ENCODE measurements at regions not wholly inside any gene's neighbourhood (a gene's known extent, or its start where the extent isn't known, plus 50 kb on each side); places are given as distances from the start of the nearest gene placed in this dataset.

DNA sequence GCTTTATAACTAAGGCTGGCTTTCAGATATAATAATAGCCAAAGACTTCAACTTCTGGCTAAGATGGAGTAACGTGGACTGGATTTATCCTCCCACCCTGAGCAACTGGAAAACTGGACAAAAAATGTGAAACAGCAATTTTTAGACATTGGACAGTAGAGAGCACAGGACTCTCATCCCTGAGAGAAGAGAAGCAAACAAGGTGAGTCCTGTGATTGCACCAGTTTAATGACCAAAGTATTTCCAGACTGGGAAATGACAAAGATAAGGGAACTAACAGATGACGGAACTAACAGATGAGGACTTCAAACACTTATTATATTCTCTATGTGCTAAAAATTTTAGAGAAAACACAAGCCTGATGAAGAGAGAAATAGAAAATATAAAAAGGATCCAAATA is 175.7 kb upstream of the SLC25A13 start:
- Mint-ChIP-seq H3K27ac (no peak overlapping the region), H3K4me1 (ENCODE audit: low read depth) (peaks cover 25% of the 10 kb centered on the region), H3K4me3 (no peak overlapping the region), H3K36me3 (ENCODE audit: low read depth) (peaks cover 3% of the 10 kb centered on the region), H3K9me3 (peaks cover 4% of the 10 kb centered on the region), H3K27me3 (ENCODE audit: low read depth) (peaks cover 5% of the 10 kb centered on the region)
- no peak for DNase-seq (ENCODE audit: low spot score)

DNA sequence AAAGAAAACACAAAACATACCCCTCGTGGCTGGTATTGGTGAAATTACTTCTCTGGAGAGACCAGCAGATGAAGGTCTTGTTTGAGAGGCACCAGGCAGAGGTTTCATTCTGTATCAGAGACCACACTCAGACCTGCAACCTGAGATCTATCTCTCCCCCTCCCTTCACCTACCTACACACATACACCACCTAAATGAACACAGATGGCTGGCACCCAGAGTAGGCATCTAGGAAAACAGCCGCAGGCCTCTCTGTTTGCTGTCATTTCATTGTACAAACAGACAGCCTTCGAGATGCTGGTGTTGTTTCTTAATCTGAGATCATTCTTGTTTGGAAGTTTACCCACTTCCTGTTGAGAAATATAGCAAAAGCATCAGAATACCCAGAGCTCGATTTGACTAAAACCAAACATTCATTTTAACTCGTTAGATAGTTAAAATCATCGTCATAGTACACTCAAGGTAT is 173.9 kb upstream of the SLC25A13 start:
- H3K4me1 Mint-ChIP-seq (ENCODE audit: low read depth) = peaks cover 32% of the 10 kb centered on the region
- DNase-seq (ENCODE audit: low spot score) = peak; percentile 59
- peak overlapping the region; percentile 90 for H3K27ac Mint-ChIP-seq
- H3K27me3 Mint-ChIP-seq (ENCODE audit: low read depth) = peaks cover 5% of the 10 kb centered on the region
- peak overlapping the region; percentile 55 for H3K4me3 Mint-ChIP-seq
- peaks cover 3% of the 10 kb centered on the region for H3K36me3 Mint-ChIP-seq (ENCODE audit: low read depth)
- peaks cover 4% of the 10 kb centered on the region for H3K9me3 Mint-ChIP-seq

DNA sequence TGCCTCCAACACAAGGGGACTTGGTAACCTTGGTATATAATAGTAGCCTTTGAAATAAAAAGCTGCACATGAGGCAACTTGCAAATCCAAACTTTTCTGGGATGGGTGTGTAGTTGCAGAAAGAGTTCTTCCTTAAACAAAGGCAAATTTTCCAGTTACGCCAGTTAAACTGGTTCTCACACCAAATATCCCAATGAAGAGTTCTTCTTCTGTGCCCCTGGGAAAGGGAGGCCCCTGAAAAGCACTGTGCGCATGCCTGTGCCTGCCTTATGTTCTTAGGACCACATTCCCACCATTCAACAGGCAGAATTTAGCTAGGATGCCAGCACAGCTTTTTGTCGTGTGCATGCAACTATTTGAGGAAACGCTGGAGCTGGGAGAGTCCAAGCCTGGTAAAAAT is 164.8 kb upstream of the SLC25A13 start:
- H3K9me3 Mint-ChIP-seq = no peaks in the 10 kb centered on the region
- no peaks in the 10 kb centered on the region for H3K27me3 Mint-ChIP-seq (ENCODE audit: low read depth)
- no peak overlapping the region for H3K4me3 Mint-ChIP-seq
- no peak overlapping the region for H3K27ac Mint-ChIP-seq
- DNase-seq (ENCODE audit: low spot score) = no peak
- H3K4me1 Mint-ChIP-seq (ENCODE audit: low read depth) = peaks cover 13% of the 10 kb centered on the region
- peaks cover 1% of the 10 kb centered on the region for H3K36me3 Mint-ChIP-seq (ENCODE audit: low read depth)

DNA sequence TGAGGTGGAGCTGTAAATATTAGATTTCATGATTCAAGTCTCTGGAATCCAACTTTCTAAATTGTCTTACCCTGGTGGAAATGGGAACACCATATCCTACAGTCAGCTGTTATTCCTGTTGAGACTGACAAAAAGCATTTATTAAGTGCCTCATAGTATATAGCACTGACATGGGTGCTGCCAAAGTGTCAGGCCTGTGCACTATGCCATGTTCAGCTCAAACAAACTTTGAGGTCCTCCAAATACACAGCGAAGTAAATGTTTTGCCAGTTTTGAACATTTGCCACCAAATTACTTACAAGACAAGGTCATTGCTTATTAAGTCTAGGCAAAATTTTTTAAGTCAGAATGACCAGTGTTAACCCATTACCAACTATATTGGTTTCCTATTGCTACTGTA is 162.9 kb upstream of the SLC25A13 start:
- Mint-ChIP-seq H3K9me3 (no peaks in the 10 kb centered on the region), H3K4me3 (no peak overlapping the region), H3K27me3 (ENCODE audit: low read depth) (no peaks in the 10 kb centered on the region), H3K27ac (peak overlapping the region; percentile 4), H3K36me3 (ENCODE audit: low read depth) (peaks cover 1% of the 10 kb centered on the region), H3K4me1 (ENCODE audit: low read depth) (peaks cover 10% of the 10 kb centered on the region)
- no peak for DNase-seq (ENCODE audit: low spot score)

DNA sequence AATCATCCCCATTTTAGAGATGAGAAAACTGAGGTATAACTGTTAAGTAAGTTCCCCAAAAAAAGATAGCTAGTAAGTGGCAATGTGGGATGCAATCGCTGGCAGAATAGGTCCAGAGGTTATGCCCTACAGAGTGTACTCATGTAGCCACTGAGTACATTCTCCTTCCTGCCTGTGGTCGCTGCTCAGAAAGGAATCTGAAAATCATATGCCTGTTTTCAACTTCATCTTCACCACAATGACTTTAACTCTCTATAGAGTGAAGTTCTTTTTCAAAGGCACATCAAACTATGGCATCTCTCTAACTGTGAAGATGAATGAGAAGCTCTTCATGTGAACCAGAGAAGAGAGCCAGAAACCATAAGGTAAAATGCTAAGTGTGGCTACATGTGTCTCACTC is 162.2 kb upstream of the SLC25A13 start:
- H3K4me3 Mint-ChIP-seq = no peak overlapping the region
- peak; percentile 14 for DNase-seq (ENCODE audit: low spot score)
- no peaks in the 10 kb centered on the region for H3K27me3 Mint-ChIP-seq (ENCODE audit: low read depth)

DNA sequence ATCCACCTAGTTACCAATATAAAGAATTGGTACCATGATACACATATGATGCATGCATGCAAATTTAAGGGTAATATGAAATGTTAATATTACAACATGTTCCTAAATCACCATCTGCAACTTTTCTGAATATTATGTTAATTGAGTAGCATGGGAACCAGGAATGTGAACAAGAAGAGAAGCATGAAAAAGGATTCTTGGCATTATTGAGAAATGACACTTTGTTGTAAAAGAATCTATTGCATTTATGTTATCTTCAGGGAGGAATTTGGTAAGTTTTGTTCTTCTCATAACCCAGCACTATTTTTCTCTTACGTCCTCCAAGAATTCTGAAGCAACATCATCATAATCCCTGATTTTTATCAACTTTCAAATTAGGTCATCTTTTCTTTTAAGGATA is 159.9 kb upstream of the SLC25A13 start:
- H3K4me3 Mint-ChIP-seq = no peak overlapping the region
- no peak for DNase-seq (ENCODE audit: low spot score)
- H3K36me3 Mint-ChIP-seq (ENCODE audit: low read depth) = peaks cover 6% of the 10 kb centered on the region
- peaks cover 4% of the 10 kb centered on the region for H3K9me3 Mint-ChIP-seq
- no peak overlapping the region for H3K27ac Mint-ChIP-seq
- H3K4me1 Mint-ChIP-seq (ENCODE audit: low read depth) = peaks cover 21% of the 10 kb centered on the region
- peaks cover 1% of the 10 kb centered on the region for H3K27me3 Mint-ChIP-seq (ENCODE audit: low read depth)

More for the DNA sequence above, 162.2 kb upstream of the SLC25A13 start:
- Mint-ChIP-seq H3K4me1 (ENCODE audit: low read depth) (peaks cover 14% of the 10 kb centered on the region), H3K36me3 (ENCODE audit: low read depth) (peaks cover 2% of the 10 kb centered on the region), H3K27ac (no peak overlapping the region), H3K9me3 (no peaks in the 10 kb centered on the region)

DNA sequence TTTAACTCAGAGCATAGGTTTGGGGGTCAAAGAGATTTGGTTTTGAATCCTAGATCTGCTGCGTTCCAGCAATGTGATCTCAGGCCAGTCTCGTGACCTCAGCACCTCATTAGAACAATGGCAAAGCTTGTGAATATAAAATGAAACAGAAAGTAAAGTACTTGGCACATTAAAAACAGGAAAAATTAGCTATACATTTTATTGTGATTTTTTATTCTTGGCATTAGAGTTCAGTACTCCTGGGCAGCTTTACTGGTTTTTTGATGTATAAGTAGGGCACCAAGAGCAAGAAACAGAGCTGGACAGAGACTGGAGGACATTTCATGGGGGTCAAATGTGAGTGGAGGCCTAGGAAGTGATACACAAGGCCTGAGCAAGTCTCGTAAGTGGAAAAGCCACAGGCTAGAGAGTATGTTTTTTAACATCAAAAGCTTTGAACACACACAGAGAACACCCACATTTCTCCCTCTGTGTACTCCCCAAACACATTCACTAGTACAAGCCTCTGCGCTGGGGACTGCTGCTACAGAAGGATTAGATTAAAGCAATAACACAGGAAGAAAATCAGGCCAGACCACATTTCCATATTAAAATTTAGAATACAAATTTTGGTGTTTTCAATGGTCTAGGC is 157.2 kb upstream of the SLC25A13 start:
- peak overlapping the region; percentile 78 for H3K4me3 Mint-ChIP-seq
- H3K36me3 Mint-ChIP-seq (ENCODE audit: low read depth) = peaks cover 6% of the 10 kb centered on the region
- H3K27ac Mint-ChIP-seq = peak overlapping the region; percentile 87
- peaks cover 20% of the 10 kb centered on the region for H3K4me1 Mint-ChIP-seq (ENCODE audit: low read depth)
- H3K27me3 Mint-ChIP-seq (ENCODE audit: low read depth) = peaks cover 7% of the 10 kb centered on the region
- DNase-seq (ENCODE audit: low spot score) = peak; percentile 5
- peaks cover 4% of the 10 kb centered on the region for H3K9me3 Mint-ChIP-seq

DNA sequence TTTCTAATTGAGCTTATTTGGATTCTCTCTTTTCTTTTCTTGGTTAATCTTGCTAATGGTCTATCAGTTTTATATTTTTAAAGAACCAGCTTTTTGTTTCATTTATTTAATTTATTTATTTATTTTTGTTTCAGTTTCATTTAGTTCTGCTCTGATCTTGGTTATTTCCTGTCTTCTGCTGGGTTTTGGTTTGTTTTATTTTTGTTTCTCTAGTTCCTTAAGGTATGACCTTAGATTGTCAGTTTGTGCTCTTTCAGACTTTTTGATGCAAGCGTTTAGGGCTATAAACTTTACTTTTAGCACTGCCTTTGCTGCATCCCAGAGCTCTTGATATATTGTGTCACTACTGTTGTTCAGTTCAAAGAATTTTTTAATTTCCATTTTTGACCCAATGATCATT is 149.7 kb upstream of the SLC25A13 start:
- Mint-ChIP-seq H3K27ac (peak overlapping the region; percentile 87), H3K27me3 (ENCODE audit: low read depth) (peaks cover 21% of the 10 kb centered on the region), H3K9me3 (peaks cover 26% of the 10 kb centered on the region), H3K4me3 (peak overlapping the region; percentile 74), H3K36me3 (ENCODE audit: low read depth) (peaks cover 3% of the 10 kb centered on the region), H3K4me1 (ENCODE audit: low read depth) (peaks cover 17% of the 10 kb centered on the region)
- DNase-seq (ENCODE audit: low spot score) = no peak

DNA sequence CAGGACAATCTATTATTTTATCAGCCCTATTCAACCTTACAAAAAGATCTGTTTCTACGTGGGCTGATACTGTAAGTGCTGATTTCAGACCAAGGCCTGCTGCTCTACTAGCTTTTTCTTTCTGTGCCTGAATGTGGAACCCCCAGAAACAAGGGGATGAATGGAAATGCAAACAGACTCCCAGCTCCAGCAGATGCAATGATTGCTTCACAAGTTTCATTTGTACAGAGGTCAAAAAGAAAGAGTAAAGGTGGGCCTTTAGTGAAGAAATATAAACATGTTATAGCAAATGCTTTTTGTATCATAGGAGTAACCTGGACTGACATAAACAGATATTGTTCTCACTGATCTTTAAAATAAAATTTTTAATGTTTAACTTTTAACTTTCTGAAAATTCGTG is 130.2 kb upstream of the SLC25A13 start:
- Mint-ChIP-seq H3K4me3 (no peak overlapping the region), H3K9me3 (no peaks in the 10 kb centered on the region), H3K36me3 (ENCODE audit: low read depth) (no peaks in the 10 kb centered on the region), H3K27ac (no peak overlapping the region), H3K27me3 (ENCODE audit: low read depth) (peaks cover 10% of the 10 kb centered on the region), H3K4me1 (ENCODE audit: low read depth) (no peaks in the 10 kb centered on the region)
- no peak for DNase-seq (ENCODE audit: low spot score)

DNA sequence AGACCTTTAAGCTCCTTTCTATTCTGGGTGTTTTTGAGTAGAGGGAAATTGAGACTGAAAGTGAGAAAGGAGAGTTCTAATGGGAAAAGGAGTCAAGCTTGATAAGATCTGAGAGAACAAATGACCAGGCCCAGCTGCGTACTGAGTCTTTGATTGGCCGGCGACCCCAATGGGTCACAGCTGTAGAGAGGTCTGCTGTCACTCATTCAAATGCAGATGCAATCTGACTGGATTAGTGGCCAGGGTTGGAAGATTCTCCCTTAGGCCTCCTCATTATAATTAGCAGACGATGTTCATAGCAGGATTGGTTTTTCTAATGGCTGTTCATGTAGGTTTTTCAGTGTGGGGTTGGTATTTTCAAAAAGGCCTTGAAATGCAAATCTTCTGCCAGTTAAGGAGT is 127.2 kb upstream of the SLC25A13 start:
- Mint-ChIP-seq H3K9me3 (no peaks in the 10 kb centered on the region), H3K4me3 (no peak overlapping the region), H3K4me1 (ENCODE audit: low read depth) (no peaks in the 10 kb centered on the region), H3K27me3 (ENCODE audit: low read depth) (peaks cover 16% of the 10 kb centered on the region), H3K27ac (no peak overlapping the region), H3K36me3 (ENCODE audit: low read depth) (no peaks in the 10 kb centered on the region)
- DNase-seq (ENCODE audit: low spot score) = no peak

DNA sequence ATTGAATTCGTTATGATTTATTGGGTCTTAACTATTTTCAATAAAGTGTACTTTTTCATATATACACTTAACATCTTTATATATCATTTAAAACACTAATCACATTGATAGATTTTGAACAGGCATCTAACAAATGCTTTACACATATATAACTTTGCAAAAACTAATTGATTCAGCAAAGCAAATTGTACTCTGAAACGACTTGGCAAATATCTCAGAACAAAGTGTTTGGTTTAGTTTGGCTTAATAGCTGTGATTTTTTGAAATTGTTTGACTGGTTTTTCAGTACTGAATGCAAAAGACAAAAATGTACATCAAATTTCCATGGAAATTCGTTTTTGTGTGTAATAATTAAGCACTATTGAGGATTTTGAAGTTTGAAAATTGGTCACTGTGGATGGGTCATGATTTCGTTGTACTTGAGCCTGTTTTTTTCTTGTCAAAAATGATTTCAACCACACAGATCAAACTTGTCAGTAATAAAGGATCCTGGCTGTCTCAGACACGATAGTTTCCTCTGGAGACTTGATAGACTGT is 125.3 kb upstream of the SLC25A13 start:
- Mint-ChIP-seq H3K4me3 (no peak overlapping the region), H3K27me3 (ENCODE audit: low read depth) (peaks cover 14% of the 10 kb centered on the region), H3K27ac (no peak overlapping the region), H3K4me1 (ENCODE audit: low read depth) (no peaks in the 10 kb centered on the region), H3K9me3 (no peaks in the 10 kb centered on the region), H3K36me3 (ENCODE audit: low read depth) (no peaks in the 10 kb centered on the region)
- no peak for DNase-seq (ENCODE audit: low spot score)

DNA sequence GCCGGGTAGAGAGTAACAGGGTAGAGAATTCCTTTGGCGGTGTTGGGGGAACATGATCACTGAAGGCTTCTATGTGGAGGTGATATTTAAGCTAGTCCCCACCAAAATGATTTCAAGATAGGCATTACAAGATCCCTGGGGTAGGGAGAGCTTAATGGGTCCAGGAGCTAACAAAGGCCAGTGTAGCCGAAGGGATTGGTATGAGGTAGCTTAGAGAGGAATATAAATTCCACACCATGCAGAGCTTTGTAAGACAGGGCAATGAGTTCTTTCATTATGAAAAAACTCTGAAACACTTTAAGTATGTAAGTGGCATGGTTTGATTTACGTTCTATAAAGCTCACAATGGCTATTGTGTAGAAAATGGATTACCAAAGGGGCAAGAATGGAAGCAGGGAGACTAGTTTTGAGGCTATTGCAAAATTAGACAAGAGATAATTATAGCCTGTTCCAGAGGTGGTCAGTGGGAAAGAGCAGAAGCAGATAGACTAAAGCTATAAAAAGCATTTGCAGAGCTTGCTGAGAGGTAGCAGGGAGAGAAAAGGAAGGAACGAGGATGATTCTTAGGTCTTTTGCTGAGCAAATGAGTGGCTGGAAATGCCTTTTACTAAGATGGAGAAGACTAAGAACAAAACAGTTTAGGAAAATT is 119.7 kb upstream of the SLC25A13 start:
- Mint-ChIP-seq H3K4me1 (ENCODE audit: low read depth) (no peaks in the 10 kb centered on the region), H3K4me3 (no peak overlapping the region), H3K9me3 (no peaks in the 10 kb centered on the region), H3K27me3 (ENCODE audit: low read depth) (peaks cover 15% of the 10 kb centered on the region), H3K27ac (no peak overlapping the region), H3K36me3 (ENCODE audit: low read depth) (no peaks in the 10 kb centered on the region)
- DNase-seq (ENCODE audit: low spot score) = no peak

DNA sequence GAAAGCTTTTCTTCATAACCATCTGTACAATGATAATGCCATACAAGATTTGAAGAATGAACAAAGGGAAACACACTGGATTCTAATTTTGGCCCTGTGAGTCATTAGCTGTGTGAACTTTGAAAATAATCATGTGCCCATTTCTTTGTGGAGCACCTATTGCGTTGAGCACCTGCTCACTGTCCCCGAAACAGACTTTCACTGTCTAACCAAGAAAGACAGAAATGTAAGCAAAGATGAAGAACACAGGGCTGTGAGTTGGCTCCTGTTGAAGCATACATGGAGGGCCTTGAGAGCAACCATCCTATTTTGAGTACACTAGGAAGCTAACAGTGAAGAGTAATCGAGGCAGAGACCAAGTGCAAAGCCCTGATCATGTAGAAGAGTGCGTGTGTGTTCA is 118.4 kb upstream of the SLC25A13 start:
- H3K27me3 Mint-ChIP-seq (ENCODE audit: low read depth) = peaks cover 13% of the 10 kb centered on the region
- no peak overlapping the region for H3K27ac Mint-ChIP-seq
- no peaks in the 10 kb centered on the region for H3K4me1 Mint-ChIP-seq (ENCODE audit: low read depth)

DNA sequence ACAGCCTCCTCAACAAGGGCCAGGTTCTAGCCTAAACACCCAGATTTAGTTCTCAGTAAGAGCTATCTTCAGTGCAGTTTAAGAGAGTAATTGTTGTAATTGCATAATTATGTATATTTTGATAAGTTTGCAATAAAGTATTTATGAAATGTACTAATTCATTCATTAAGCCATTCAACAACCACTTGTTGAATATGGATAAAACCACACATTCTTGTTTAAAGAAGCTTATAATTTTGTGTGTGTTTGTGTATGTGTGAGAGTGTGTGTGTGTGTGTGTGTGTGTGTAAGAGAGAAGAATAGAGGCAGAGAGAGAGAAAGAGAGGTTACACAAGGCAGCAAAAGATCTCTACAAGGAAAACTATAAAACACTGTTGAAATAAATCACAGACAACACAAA is 115.0 kb upstream of the SLC25A13 start:
- Mint-ChIP-seq H3K4me1 (ENCODE audit: low read depth) (no peaks in the 10 kb centered on the region), H3K4me3 (no peak overlapping the region), H3K27me3 (ENCODE audit: low read depth) (peaks cover 16% of the 10 kb centered on the region), H3K36me3 (ENCODE audit: low read depth) (no peaks in the 10 kb centered on the region), H3K9me3 (no peaks in the 10 kb centered on the region), H3K27ac (no peak overlapping the region)
- DNase-seq (ENCODE audit: low spot score) = no peak

More for the DNA sequence above, 118.4 kb upstream of the SLC25A13 start:
- no peaks in the 10 kb centered on the region for H3K36me3 Mint-ChIP-seq (ENCODE audit: low read depth)
- H3K4me3 Mint-ChIP-seq = no peak overlapping the region
- DNase-seq (ENCODE audit: low spot score) = no peak
- H3K9me3 Mint-ChIP-seq = no peaks in the 10 kb centered on the region
